NAMALWA (cell line): ENCODE measurements at regions not wholly inside any gene's neighbourhood (a gene's known extent, or its start where the extent isn't known, plus 50 kb on each side); places are given as distances from the start of the nearest gene placed in this dataset.
A peak's percentile ranks its signal among the peaks of the same experiment; 100 is the strongest.

Experiments
- DNase-seq: peaks from one replicate; pipeline ENCODE4 v3.0.0-alpha.2; 2015; ENCODE audit warnings: low spot score

- DNase-seq: no peak
Measured at GRCh38 chr17:34825884-34826283, 135.4 kb downstream of the CCT6B start.

- no peak for DNase-seq
Measured at GRCh38 chr17:34825102-34825501, 136.2 kb downstream of the CCT6B start.

- no peak for DNase-seq
Measured at GRCh38 chr17:34823023-34823422, 138.2 kb downstream of the CCT6B start.

- no peak for DNase-seq
Measured at GRCh38 chr17:34822007-34822739, 139.1 kb downstream of the CCT6B start.

DNA sequence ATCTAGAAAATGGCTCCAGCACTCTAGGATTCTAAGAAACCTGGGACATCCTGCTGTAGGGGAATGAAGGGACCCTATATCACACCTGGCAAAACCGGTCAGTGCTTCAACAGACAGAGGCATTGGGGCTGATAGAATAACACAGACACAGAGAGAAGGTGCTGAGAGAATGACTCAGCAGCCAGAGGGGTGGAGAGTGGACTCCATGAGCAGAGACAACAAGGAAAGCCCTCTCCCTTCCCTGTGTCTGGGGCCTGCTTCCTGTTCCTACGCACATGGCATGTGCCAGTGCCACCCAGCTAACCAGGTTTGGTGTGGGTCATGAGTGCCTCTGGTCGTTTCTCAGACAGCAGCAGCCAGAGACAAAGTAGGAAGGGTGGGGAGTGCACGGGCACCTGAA lies 140.3 kb downstream of the CCT6B start:
- DNase-seq: no peak

GRCh38 chr17:34820248-34820801 lies 140.9 kb downstream of the CCT6B start:
- DNase-seq: no peak

GRCh38 chr17:34817252-34818035 lies 143.8 kb downstream of the CCT6B start:
- no peak for DNase-seq

GRCh38 chr17:34816848-34817247 lies 144.4 kb downstream of the CCT6B start:
- no peak for DNase-seq

- no peak for DNase-seq
Measured at GRCh38 chr17:34813290-34813689, 148.0 kb downstream of the CCT6B start.

DNA sequence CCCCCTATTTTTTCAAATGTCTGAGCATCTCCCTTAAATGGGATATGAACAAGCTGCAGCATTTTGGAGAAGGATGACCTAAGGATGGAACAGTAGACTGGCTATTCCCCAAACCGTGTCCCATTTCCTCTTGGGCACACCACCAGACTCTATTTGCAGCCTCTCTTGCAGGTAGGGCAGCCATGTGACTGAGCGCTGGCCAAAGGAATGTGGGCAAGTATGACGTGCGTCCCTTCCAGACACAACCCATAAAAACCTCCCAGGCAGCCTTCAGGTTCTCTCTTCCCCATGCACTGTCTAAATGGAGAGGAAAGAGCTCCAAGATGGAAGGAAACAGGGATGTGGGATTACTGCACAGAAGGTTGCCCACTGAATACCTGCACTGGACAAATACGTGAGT lies 149.7 kb downstream of the CCT6B start:
- DNase-seq: no peak

GRCh38 chr17:34800661-34801060 lies 160.6 kb downstream of the CCT6B start:
- no peak for DNase-seq

DNA sequence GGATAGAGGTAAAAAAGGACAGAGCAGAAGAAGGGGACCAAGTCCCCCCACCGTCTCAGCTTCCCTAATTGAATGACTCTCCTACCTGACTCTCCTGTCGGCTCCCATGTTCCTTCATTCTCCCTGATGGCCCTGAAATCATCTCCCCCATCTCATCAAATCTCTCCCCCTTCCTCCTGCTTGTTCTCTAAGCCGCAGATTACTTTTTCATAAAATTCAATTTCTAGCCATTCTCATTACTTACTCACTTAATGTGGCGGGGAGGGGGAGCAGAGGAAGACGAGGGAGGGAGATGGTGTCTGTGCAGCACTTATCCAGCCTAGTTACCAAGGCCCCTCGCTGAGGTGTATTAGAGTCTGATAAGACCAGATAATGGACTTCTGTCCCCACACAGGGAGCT lies 161.5 kb downstream of the CCT6B start:
- no peak for DNase-seq

DNA sequence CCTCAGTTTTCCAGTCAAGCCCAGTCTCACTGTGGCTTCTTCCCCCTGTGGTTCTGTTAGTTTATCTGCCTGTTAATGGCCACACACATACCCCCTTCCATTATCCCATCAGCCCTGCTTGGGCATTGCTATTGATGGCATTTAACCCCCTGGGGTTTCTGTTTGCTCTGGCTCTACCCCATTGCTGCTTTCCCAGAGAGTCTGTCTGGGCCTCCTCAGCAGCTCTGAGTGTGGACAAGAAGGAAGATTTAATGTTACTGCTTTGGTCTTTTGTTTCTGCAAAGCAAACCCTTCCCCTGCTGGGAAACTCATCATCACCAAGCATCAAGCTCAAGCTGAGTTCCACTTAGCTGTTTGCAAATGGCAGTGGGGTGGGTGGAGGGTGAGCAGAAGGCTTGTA lies 162.7 kb downstream of the CCT6B start:
- DNase-seq: no peak

DNA sequence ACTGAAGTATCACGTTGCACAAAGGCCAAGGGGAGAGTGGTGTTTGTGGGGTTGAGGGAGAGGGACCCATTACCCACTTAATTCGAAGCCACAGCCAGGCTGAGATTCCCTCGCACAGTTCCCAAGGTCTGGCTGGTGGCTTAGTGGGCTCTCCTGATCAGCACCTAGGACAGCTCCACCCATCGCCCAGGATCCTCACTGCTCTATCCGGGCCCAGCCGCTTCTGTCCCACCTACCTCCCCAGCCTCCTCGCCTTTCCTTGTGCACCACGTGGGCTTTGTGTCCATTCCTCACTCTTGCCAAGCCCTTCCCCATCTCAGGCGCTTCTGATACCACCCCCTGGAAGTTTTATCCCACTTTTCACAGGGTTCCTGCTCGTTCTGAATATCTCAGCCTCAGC lies 163.5 kb downstream of the CCT6B start:
- DNase-seq: peak; percentile 8

DNA sequence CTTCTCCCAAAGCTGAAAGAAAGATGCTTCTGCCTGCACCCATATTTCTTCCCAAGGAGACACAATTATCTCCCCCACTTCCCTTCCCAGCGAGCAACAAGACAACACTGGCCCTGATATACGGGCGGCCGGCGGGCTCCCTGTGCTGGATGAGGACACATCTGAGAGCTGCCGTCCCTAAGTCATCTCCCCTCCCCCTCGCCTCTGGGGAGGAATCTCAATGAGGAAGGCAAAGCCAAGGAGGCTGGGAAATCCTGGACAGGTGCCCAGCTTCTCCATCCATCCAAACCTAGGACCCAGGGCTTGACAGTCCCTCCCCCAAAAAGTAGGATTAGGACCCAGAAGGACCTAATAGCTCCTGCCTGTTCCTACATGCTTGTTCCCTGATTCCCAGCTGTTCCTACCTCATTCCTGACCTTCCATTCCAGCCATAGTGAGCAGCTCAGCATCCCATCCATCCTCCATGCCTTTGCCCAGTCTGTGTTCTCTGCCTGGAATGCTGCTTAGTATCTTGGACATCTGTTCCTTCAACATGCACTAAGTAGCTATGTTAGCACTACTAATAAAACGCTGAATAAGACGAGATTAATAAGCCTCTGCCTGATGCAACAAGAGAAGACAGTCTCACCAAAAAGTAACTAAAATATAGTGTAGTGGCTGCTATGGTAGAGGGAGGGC lies 167.9 kb downstream of the CCT6B start:
- DNase-seq: no peak

DNA sequence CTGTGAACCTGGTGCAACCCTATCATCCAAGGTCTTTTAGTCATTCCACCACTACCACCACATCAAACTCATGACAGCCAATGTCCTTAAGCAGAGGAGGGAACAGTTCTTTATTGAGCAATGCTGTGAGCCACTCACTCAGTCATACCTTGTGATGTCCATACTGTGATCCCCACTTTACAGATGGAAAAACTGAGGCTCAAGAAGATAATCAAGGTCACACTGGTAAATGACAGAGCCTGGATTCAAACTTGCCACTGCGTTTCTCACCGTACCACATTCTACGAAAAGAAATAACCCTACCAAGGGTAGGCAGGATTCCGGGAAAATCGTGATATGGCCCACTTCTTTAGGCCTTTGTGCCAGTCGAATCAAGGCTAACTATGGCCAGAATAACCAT lies 172.6 kb downstream of the CCT6B start:
- no peak for DNase-seq

GRCh38 chr17:34784526-34784925 lies 176.7 kb downstream of the CCT6B start:
- DNase-seq: no peak

GRCh38 chr17:34782271-34782670 lies 179.0 kb downstream of the CCT6B start:
- no peak for DNase-seq

- DNase-seq: no peak
Measured at GRCh38 chr17:34781571-34782108, 179.6 kb downstream of the CCT6B start.

GRCh38 chr17:34781071-34781470 lies 180.2 kb downstream of the CCT6B start:
- DNase-seq: no peak

- no peak for DNase-seq
Measured at GRCh38 chr17:34780438-34780837, 180.8 kb downstream of the CCT6B start.
